GM23338 (cell line): ENCODE measurements at regions not wholly inside any gene's neighbourhood (a gene's known extent, or its start where the extent isn't known, plus 50 kb on each side); places are given as distances from the start of the nearest gene placed in this dataset.

Source experiments
- ATAC-seq: fragments of 200-7000 bp; cut with Tn5 transposase; 3 replicates; pipeline ENCODE4 v1.9.1; 2020
- DNase-seq: peaks from one replicate; pipeline ENCODE4 v3.0.0-alpha.2; 2015; ENCODE audit warnings: low spot score
- H2AFZ ChIP-seq: fragments of 200-600 bp; sonication (generic); 2 replicates; pipeline ENCODE4 v1.8.0; 2016; ENCODE audit warnings: antibody characterized with exemption, mild to moderate bottlenecking, moderate library complexity
- H3F3A ChIP-seq: fragments of 200-600 bp; sonication (generic); replicated peaks from 2 replicates; pipeline ENCODE4 v1.8.0; 2017; ENCODE audit warnings: antibody characterized with exemption, mixed run types, low read depth
- H3K27ac ChIP-seq: fragments of 200-600 bp; sonication (generic); 2 replicates; pipeline ENCODE4 v1.6.1; 2016; ENCODE audit warnings: low read depth
- H3K27me3 ChIP-seq: fragments of 200-600 bp; sonication (generic); 2 replicates; pipeline ENCODE4 v1.8.0; 2016; ENCODE audit warnings: mild to moderate bottlenecking, mixed run types, moderate library complexity; ENCODE audit not compliant: insufficient read depth
- H3K36me3 ChIP-seq: fragments of 200-600 bp; sonication (generic); 2 replicates; pipeline ENCODE4 v1.8.0; 2016; ENCODE audit warnings: mild to moderate bottlenecking; ENCODE audit not compliant: insufficient read depth
- H3K4me1 ChIP-seq: fragments of 200-600 bp; sonication (generic); 2 replicates; pipeline ENCODE4 v1.8.0; 2016; ENCODE audit warnings: mild to moderate bottlenecking, moderate library complexity; ENCODE audit not compliant: insufficient read depth
- H3K4me2 ChIP-seq: fragments of 200-600 bp; sonication (generic); 2 replicates; pipeline ENCODE4 v1.7.1; 2017; ENCODE audit warnings: mixed run types
- H3K4me3 ChIP-seq: fragments of 200-600 bp; sonication (generic); 2 replicates; pipeline ENCODE4 v1.6.1; 2016; ENCODE audit warnings: mixed run types
- H3K79me2 ChIP-seq: fragments of 200-600 bp; sonication (generic); replicated peaks from 2 replicates; pipeline ENCODE4 v1.8.0; 2017; ENCODE audit warnings: mild to moderate bottlenecking; ENCODE audit not compliant: insufficient read depth
- H3K9me2 ChIP-seq: fragments of 200-600 bp; sonication (generic); 2 replicates; pipeline ENCODE4 v1.8.0; 2017; ENCODE audit not compliant: insufficient read depth
- H4K20me1 ChIP-seq: fragments of 200-600 bp; sonication (generic); replicated peaks from 2 replicates; pipeline ENCODE4 v1.8.0; 2017; ENCODE audit warnings: mild to moderate bottlenecking; ENCODE audit not compliant: insufficient read depth
- H3K27ac Mint-ChIP-seq: 2 replicates; pipeline ENCODE4 v1.8.0; 2020; ENCODE audit warnings: inconsistent platforms, mild to moderate bottlenecking, moderate library complexity, mixed read lengths
- H3K27me3 Mint-ChIP-seq: 3 replicates; pipeline ENCODE4 v1.8.0; 2022; ENCODE audit warnings: low read depth, mild to moderate bottlenecking, moderate library complexity, mixed read lengths, inconsistent platforms; ENCODE audit not compliant: insufficient read depth, poor library complexity
- H3K36me3 Mint-ChIP-seq: 3 replicates; pipeline ENCODE4 v1.8.0; 2021; ENCODE audit warnings: low read depth, mild to moderate bottlenecking, inconsistent platforms, moderate library complexity, mixed read lengths
- H3K4me1 Mint-ChIP-seq: 3 replicates; pipeline ENCODE4 v1.8.0; 2020; ENCODE audit warnings: mild to moderate bottlenecking, inconsistent platforms, mixed read lengths
- H3K4me3 Mint-ChIP-seq: 3 replicates; pipeline ENCODE4 v1.8.0; 2021; ENCODE audit warnings: moderate library complexity, mild to moderate bottlenecking, inconsistent platforms, mixed read lengths
- H3K9me3 Mint-ChIP-seq: 3 replicates; pipeline ENCODE4 v1.8.0; 2020; ENCODE audit warnings: moderate library complexity, mild to moderate bottlenecking, inconsistent platforms, mixed read lengths
- CREB1 ChIP-seq: fragments of 250-450 bp; sonication (Bioruptor Pico); IDR thresholded peaks from 2 replicates; pipeline ENCODE4 v1.5.0; 2020; ENCODE audit warnings: low read depth, mild to moderate bottlenecking, moderate library complexity
- ETS1 ChIP-seq: IDR thresholded peaks from 2 replicates; pipeline ENCODE4 v1.6.1; 2016; ENCODE audit warnings: antibody characterized with exemption
- EZH2 ChIP-seq: fragments of 200-600 bp; sonication (generic); IDR thresholded peaks from one replicate; pipeline ENCODE4 v1.8.0; 2017; ENCODE audit warnings: antibody characterized with exemption, mild to moderate bottlenecking, low read depth; ENCODE audit not compliant: unreplicated experiment
- EZH2phosphoT487 ChIP-seq: fragments of 200-600 bp; sonication (generic); IDR thresholded peaks from one replicate; pipeline ENCODE4 v1.8.1; 2018; ENCODE audit warnings: antibody characterized with exemption; ENCODE audit not compliant: unreplicated experiment
- JUNB ChIP-seq: IDR thresholded peaks from one replicate; pipeline ENCODE4 v1.6.1; 2016; ENCODE audit warnings: antibody characterized with exemption; ENCODE audit not compliant: unreplicated experiment
- NANOG ChIP-seq: IDR thresholded peaks from 2 replicates; pipeline ENCODE4 v1.6.1; 2016; ENCODE audit warnings: antibody characterized with exemption, borderline replicate concordance
- POLR2AphosphoS5 ChIP-seq: IDR thresholded peaks from 2 replicates; pipeline ENCODE4 v1.6.1; 2016; ENCODE audit warnings: antibody characterized with exemption, low read depth
- STAT1 ChIP-seq: IDR thresholded peaks from one replicate; pipeline ENCODE4 v1.6.1; 2016; ENCODE audit warnings: antibody characterized with exemption; ENCODE audit not compliant: unreplicated experiment
- ZNF114 ChIP-seq: fragments of 250-450 bp; sonication (Bioruptor Pico); IDR thresholded peaks from 2 replicates; pipeline ENCODE4 v1.5.0; 2020; ENCODE audit warnings: mild to moderate bottlenecking, moderate library complexity
- ZNF331 ChIP-seq: fragments of 250-450 bp; sonication (Bioruptor Pico); IDR thresholded peaks from 2 replicates; pipeline ENCODE4 v1.5.0; 2020; ENCODE audit warnings: low read depth, mild to moderate bottlenecking, moderate library complexity
- TF ChIP-seq, protein P1 (sequence below): fragments of 250-450 bp; sonication (Bioruptor Pico); IDR thresholded peaks from 2 replicates; pipeline ENCODE4 v1.5.0; 2020; ENCODE audit warnings: mild to moderate bottlenecking, moderate library complexity
- TF ChIP-seq, protein P2 (sequence below), 2 experiments: fragments of 200-600 bp in 1 of 2; sonication (generic) in 1 of 2; conservative IDR thresholded peaks; 2 replicates each; pipeline versions ENCODE4 v1.5.1 to v1.6.1; 2016 to 2017; ENCODE audit warnings: antibody characterized with exemption in 2 of 2, low read depth in 2 of 2, mild to moderate bottlenecking in 2 of 2, moderate library complexity in 1 of 2

GRCh38 chr18:78904179-78904531 lies 75.5 kb upstream of the SALL3 start:
- Mint-ChIP-seq H3K9me3 (peaks cover 95% of the 10 kb centered on the region), H3K4me3 (no peak overlapping the region), H3K27me3 (peaks cover 18% of the 10 kb centered on the region), H3K27ac (no peak overlapping the region), H3K36me3 (peaks cover 32% of the 10 kb centered on the region), H3K4me1 (peaks cover 7% of the 10 kb centered on the region; the same call in 2 of the 3 replicates)
- no peaks in the 10 kb centered on the region for H4K20me1 ChIP-seq
- no peak overlapping the region for H3K4me2 ChIP-seq
- no peaks in the 10 kb centered on the region for H3K36me3 ChIP-seq
- peak overlapping the region; percentile 69; the same call in 1 of the 2 replicates for H2AFZ ChIP-seq
- no peak overlapping the region for H3K4me3 ChIP-seq
- no peak overlapping the region for H3K27ac ChIP-seq
- H3K4me1 ChIP-seq = no peaks in the 10 kb centered on the region; the same call in 1 of the 2 replicates
- TF ChIP-seq ETS1 (no peak), CREB1 (CRISPR knock-in tag) (no peak), EZH2phosphoT487 (no peak), POLR2AphosphoS5 (no peak), JUNB (no peak), ZNF114 (CRISPR knock-in tag) (no peak), ZNF331 (no peak)
- no peak for DNase-seq
- H3K27me3 ChIP-seq = no peaks in the 10 kb centered on the region
- ATAC-seq = no peak
- H3K9me2 ChIP-seq = no peaks in the 10 kb centered on the region; the same call in 1 of the 2 replicates
- H3F3A ChIP-seq = no peaks in the 10 kb centered on the region
- H3K79me2 ChIP-seq = no peaks in the 10 kb centered on the region

GRCh38 chr18:78905334-78905733 lies 74.3 kb upstream of the SALL3 start:
- Histone ChIP-seq H3F3A (no peaks in the 10 kb centered on the region), H3K4me2 (no peak overlapping the region), H3K9me2 (no peaks in the 10 kb centered on the region), H3K36me3 (no peaks in the 10 kb centered on the region), H2AFZ (no peak overlapping the region), H3K4me3 (no peak overlapping the region), H3K27me3 (no peaks in the 10 kb centered on the region), H3K4me1 (no peaks in the 10 kb centered on the region; the same call in 1 of the 2 replicates), H4K20me1 (no peaks in the 10 kb centered on the region), H3K27ac (no peak overlapping the region), H3K79me2 (no peaks in the 10 kb centered on the region)
- Mint-ChIP-seq H3K9me3 (peaks cover 93% of the 10 kb centered on the region), H3K36me3 (peaks cover 32% of the 10 kb centered on the region), H3K27me3 (peaks cover 18% of the 10 kb centered on the region), H3K4me3 (no peak overlapping the region), H3K4me1 (peaks cover 7% of the 10 kb centered on the region; the same call in 2 of the 3 replicates), H3K27ac (no peak overlapping the region)
- ATAC-seq (no peak), DNase-seq (no peak)
- no peak for TF ChIP-seq STAT1
- TF ChIP-seq ETS1 = no peak
- no peak for TF ChIP-seq CREB1 (CRISPR knock-in tag)
- TF ChIP-seq, protein P1, sequence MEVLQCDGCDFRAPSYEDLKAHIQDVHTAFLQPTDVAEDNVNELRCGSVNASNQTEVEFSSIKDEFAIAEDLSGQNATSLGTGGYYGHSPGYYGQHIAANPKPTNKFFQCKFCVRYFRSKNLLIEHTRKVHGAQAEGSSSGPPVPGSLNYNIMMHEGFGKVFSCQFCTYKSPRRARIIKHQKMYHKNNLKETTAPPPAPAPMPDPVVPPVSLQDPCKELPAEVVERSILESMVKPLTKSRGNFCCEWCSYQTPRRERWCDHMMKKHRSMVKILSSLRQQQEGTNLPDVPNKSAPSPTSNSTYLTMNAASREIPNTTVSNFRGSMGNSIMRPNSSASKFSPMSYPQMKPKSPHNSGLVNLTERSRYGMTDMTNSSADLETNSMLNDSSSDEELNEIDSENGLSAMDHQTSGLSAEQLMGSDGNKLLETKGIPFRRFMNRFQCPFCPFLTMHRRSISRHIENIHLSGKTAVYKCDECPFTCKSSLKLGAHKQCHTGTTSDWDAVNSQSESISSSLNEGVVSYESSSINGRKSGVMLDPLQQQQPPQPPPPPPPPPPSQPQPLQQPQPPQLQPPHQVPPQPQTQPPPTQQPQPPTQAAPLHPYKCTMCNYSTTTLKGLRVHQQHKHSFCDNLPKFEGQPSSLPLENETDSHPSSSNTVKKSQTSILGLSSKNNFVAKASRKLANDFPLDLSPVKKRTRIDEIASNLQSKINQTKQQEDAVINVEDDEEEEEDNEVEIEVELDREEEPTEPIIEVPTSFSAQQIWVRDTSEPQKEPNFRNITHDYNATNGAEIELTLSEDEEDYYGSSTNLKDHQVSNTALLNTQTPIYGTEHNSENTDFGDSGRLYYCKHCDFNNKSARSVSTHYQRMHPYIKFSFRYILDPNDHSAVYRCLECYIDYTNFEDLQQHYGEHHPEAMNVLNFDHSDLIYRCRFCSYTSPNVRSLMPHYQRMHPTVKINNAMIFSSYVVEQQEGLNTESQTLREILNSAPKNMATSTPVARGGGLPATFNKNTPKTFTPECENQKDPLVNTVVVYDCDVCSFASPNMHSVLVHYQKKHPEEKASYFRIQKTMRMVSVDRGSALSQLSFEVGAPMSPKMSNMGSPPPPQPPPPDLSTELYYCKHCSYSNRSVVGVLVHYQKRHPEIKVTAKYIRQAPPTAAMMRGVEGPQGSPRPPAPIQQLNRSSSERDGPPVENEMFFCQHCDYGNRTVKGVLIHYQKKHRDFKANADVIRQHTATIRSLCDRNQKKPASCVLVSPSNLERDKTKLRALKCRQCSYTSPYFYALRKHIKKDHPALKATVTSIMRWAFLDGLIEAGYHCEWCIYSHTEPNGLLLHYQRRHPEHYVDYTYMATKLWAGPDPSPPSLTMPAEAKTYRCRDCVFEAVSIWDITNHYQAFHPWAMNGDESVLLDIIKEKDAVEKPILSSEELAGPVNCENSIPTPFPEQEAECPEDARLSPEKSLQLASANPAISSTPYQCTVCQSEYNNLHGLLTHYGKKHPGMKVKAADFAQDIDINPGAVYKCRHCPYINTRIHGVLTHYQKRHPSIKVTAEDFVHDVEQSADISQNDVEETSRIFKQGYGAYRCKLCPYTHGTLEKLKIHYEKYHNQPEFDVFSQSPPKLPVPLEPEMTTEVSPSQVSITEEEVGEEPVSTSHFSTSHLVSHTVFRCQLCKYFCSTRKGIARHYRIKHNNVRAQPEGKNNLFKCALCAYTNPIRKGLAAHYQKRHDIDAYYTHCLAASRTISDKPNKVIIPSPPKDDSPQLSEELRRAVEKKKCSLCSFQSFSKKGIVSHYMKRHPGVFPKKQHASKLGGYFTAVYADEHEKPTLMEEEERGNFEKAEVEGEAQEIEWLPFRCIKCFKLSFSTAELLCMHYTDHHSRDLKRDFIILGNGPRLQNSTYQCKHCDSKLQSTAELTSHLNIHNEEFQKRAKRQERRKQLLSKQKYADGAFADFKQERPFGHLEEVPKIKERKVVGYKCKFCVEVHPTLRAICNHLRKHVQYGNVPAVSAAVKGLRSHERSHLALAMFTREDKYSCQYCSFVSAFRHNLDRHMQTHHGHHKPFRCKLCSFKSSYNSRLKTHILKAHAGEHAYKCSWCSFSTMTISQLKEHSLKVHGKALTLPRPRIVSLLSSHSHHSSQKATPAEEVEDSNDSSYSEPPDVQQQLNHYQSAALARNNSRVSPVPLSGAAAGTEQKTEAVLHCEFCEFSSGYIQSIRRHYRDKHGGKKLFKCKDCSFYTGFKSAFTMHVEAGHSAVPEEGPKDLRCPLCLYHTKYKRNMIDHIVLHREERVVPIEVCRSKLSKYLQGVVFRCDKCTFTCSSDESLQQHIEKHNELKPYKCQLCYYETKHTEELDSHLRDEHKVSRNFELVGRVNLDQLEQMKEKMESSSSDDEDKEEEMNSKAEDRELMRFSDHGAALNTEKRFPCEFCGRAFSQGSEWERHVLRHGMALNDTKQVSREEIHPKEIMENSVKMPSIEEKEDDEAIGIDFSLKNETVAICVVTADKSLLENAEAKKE (CRISPR knock-in tag) = no peak
- no peak for TF ChIP-seq NANOG
- TF ChIP-seq EZH2 = no peak
- no peak for TF ChIP-seq EZH2phosphoT487
- TF ChIP-seq ZNF114 (CRISPR knock-in tag) = no peak
- TF ChIP-seq, protein P2, sequence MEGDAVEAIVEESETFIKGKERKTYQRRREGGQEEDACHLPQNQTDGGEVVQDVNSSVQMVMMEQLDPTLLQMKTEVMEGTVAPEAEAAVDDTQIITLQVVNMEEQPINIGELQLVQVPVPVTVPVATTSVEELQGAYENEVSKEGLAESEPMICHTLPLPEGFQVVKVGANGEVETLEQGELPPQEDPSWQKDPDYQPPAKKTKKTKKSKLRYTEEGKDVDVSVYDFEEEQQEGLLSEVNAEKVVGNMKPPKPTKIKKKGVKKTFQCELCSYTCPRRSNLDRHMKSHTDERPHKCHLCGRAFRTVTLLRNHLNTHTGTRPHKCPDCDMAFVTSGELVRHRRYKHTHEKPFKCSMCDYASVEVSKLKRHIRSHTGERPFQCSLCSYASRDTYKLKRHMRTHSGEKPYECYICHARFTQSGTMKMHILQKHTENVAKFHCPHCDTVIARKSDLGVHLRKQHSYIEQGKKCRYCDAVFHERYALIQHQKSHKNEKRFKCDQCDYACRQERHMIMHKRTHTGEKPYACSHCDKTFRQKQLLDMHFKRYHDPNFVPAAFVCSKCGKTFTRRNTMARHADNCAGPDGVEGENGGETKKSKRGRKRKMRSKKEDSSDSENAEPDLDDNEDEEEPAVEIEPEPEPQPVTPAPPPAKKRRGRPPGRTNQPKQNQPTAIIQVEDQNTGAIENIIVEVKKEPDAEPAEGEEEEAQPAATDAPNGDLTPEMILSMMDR (conservative IDR thresholded peaks at IDR 0.05; ENCODE audit: low read depth in 2 of 2) = no peak
- no peak for TF ChIP-seq POLR2AphosphoS5
- no peak for TF ChIP-seq ZNF331
